Kidney (tissue), 13 donors: ENCODE measurements at regions not wholly inside any gene's neighbourhood (a gene's known extent, or its start where the extent isn't known, plus 50 kb on each side); places are given as distances from the start of the nearest gene placed in this dataset.

Source experiments
- DNase-seq, 5 donors: peaks; one replicate each; pipeline ENCODE4 v3.0.0-alpha.2; 2013 to 2020
- FAIRE-seq: peaks from 2 replicates; lab custom pipeline; 2012; peaks lifted over from hg19 to GRCh38; lab: Jason Lieb, UNC
- H3K27ac ChIP-seq, 2 donors: one replicate each; pipeline ENCODE4 v1.7.0; 2013; ENCODE audit warnings: low read depth in 2 of 2, low read length in 2 of 2, inconsistent platforms in 1 of 2
- H3K27me3 ChIP-seq: one replicate; pipeline ENCODE4 v1.7.1; 2013; ENCODE audit warnings: low read length, inconsistent platforms; ENCODE audit not compliant: control insufficient read depth, insufficient read depth
- H3K36me3 ChIP-seq, 3 donors: one replicate each; pipeline versions ENCODE4 v1.7.0 to v1.7.1; 2013; ENCODE audit warnings: low read length in 3 of 3, control low read depth in 1 of 3, inconsistent platforms in 1 of 3; ENCODE audit not compliant: insufficient read depth in 3 of 3, control insufficient read depth in 2 of 3
- H3K4me1 ChIP-seq, 3 donors: one replicate each; pipeline versions ENCODE4 v1.7.0 to v1.7.1; 2013; ENCODE audit warnings: low read length in 3 of 3, inconsistent platforms in 1 of 3, low read depth in 1 of 3; ENCODE audit not compliant: control insufficient read depth in 2 of 3, insufficient read depth in 2 of 3
- H3K4me3 ChIP-seq, 3 donors: one replicate each; pipeline versions ENCODE4 v1.7.0 to v1.8.1; 2013; ENCODE audit warnings: low read length in 3 of 3, control low read depth in 1 of 3, inconsistent platforms in 1 of 3
- H3K9ac ChIP-seq, 3 donors: one replicate each; pipeline versions ENCODE4 v1.7.0 to v1.7.1; 2013; ENCODE audit warnings: low read length in 3 of 3, control low read depth in 1 of 3, inconsistent platforms in 1 of 3
- H3K9me3 ChIP-seq, 3 donors: one replicate each; pipeline versions ENCODE4 v1.7.0 to v1.7.1; 2013; ENCODE audit warnings: low read length in 3 of 3, control low read depth in 1 of 3, inconsistent platforms in 1 of 3; ENCODE audit not compliant: control insufficient read depth in 2 of 3, insufficient read depth in 1 of 3
- intact Hi-C: fragments of 100-400 bp; cut with DNase I; formaldehyde crosslinking; loops from one replicate; pipeline ENCODE4 v1.11.1; 2022
- TF ChIP-seq, protein P1 (sequence below): IDR thresholded peaks from 3 replicates; pipeline ENCODE4 v1.5.1; 2012; ENCODE audit warnings: mild to moderate bottlenecking, moderate library complexity, borderline replicate concordance; ENCODE audit not compliant: insufficient read depth; ENCODE audit errors: extremely low read depth
- donor health status: control.
- donor health status: control.
- donor health status: control.
- donor health status: control.
- donor health status: control.
- donor health status: DM: yes; HTN: yes; CAD: no.
- donor health status: Normal renal cell carcinoma (clear cell type).

GRCh38 chr5:87154191-87154590 lies 113.5 kb upstream of the RASA1 start:
- H3K9me3 ChIP-seq: no peaks in the 10 kb centered on the region

DNA sequence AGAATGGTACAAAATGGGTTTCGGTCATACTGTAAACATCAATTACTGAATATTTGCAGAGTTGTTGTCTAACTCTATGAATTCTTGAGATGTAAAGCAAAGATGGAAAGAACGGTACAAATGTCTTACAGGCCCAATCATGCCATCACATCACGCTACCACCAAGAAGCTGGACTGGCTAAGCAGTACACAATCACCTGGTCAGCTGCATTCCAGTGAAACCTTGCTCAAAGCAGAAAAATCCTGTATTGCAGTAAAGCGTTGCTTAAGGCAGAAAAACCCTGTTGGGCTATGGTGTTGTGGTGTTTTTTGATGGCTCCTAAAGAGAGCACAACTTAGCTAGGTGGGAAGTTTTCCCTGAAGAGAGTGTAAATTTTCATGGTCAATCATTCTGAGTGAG lies 112.6 kb upstream of the RASA1 start:
- no peak overlapping the region for H3K9ac ChIP-seq
- TF ChIP-seq, protein P1, sequence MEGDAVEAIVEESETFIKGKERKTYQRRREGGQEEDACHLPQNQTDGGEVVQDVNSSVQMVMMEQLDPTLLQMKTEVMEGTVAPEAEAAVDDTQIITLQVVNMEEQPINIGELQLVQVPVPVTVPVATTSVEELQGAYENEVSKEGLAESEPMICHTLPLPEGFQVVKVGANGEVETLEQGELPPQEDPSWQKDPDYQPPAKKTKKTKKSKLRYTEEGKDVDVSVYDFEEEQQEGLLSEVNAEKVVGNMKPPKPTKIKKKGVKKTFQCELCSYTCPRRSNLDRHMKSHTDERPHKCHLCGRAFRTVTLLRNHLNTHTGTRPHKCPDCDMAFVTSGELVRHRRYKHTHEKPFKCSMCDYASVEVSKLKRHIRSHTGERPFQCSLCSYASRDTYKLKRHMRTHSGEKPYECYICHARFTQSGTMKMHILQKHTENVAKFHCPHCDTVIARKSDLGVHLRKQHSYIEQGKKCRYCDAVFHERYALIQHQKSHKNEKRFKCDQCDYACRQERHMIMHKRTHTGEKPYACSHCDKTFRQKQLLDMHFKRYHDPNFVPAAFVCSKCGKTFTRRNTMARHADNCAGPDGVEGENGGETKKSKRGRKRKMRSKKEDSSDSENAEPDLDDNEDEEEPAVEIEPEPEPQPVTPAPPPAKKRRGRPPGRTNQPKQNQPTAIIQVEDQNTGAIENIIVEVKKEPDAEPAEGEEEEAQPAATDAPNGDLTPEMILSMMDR: no peak
- no peaks in the 10 kb centered on the region for H3K4me1 ChIP-seq
- FAIRE-seq: no peak
- no peak for DNase-seq
- H3K9me3 ChIP-seq: no peaks in the 10 kb centered on the region
- intact Hi-C loops: no loop called here
- H3K27me3 ChIP-seq: no peaks in the 10 kb centered on the region
- no peak overlapping the region for H3K4me3 ChIP-seq
- H3K27ac ChIP-seq: no peak overlapping the region
- no peaks in the 10 kb centered on the region for H3K36me3 ChIP-seq

More at GRCh38 chr5:87154191-87154590, 113.5 kb upstream of the RASA1 start:
- FAIRE-seq (no peak), DNase-seq (no peak)
- Histone ChIP-seq H3K36me3 (no peaks in the 10 kb centered on the region), H3K27ac (no peak overlapping the region), H3K27me3 (no peaks in the 10 kb centered on the region), H3K9ac (no peak overlapping the region), H3K4me3 (no peak overlapping the region), H3K4me1 (no peaks in the 10 kb centered on the region)
- intact Hi-C loops: no loop called here
- TF ChIP-seq, protein P1: no peak

- H3K27ac ChIP-seq: no peak overlapping the region
- H3K36me3 ChIP-seq: no peaks in the 10 kb centered on the region
- FAIRE-seq: no peak
- no peak for DNase-seq
- TF ChIP-seq, protein P1: no peak
- no peak overlapping the region for H3K9ac ChIP-seq
- no peaks in the 10 kb centered on the region for H3K4me1 ChIP-seq
- no peaks in the 10 kb centered on the region for H3K27me3 ChIP-seq
- intact Hi-C loops: no loop called here
- no peak overlapping the region for H3K4me3 ChIP-seq
- H3K9me3 ChIP-seq: no peaks in the 10 kb centered on the region
Observed at GRCh38 chr5:87156631-87157030, 111.1 kb upstream of the RASA1 start.

GRCh38 chr5:87164409-87164808 lies 103.3 kb upstream of the RASA1 start:
- H3K4me1 ChIP-seq: no peaks in the 10 kb centered on the region
- intact Hi-C loops: no loop called here
- DNase-seq: no peak
- TF ChIP-seq, protein P1: no peak
- H3K27ac ChIP-seq: no peak overlapping the region
- no peaks in the 10 kb centered on the region for H3K27me3 ChIP-seq
- no peak for FAIRE-seq
- no peak overlapping the region for H3K9ac ChIP-seq
- H3K36me3 ChIP-seq: no peaks in the 10 kb centered on the region
- no peak overlapping the region for H3K4me3 ChIP-seq
- no peaks in the 10 kb centered on the region for H3K9me3 ChIP-seq
